Nephron progenitor cell (in vitro differentiated cells): ENCODE measurements at regions not wholly inside any gene's neighbourhood (a gene's known extent, or its start where the extent isn't known, plus 50 kb on each side); places are given as distances from the start of the nearest gene placed in this dataset.

Experiments
- DNase-seq: peaks from one replicate; pipeline ENCODE4 v3.0.0; 2021
- H3K27ac Mint-ChIP-seq: 2 replicates; pipeline ENCODE4 v1.8.0; 2021; ENCODE audit warnings: mild to moderate bottlenecking, moderate library complexity, mixed read lengths
- H3K27me3 Mint-ChIP-seq: 2 replicates; pipeline ENCODE4 v1.8.0; 2021; ENCODE audit warnings: mild to moderate bottlenecking, low read depth, mixed read lengths; ENCODE audit not compliant: poor library complexity
- H3K36me3 Mint-ChIP-seq: 2 replicates; pipeline ENCODE4 v1.8.0; 2021; ENCODE audit warnings: low read depth, mixed read lengths
- H3K4me1 Mint-ChIP-seq: 2 replicates; pipeline ENCODE4 v1.8.0; 2021; ENCODE audit warnings: mixed read lengths
- H3K4me3 Mint-ChIP-seq: 2 replicates; pipeline ENCODE4 v1.8.0; 2021; ENCODE audit warnings: mild to moderate bottlenecking, moderate library complexity, mixed read lengths
- H3K9me3 Mint-ChIP-seq: 2 replicates; pipeline ENCODE4 v1.8.0; 2021; ENCODE audit warnings: mild to moderate bottlenecking, moderate library complexity, mixed read lengths
- CTCF ChIP-seq: fragments of 200-600 bp; sonication (generic); IDR thresholded peaks from 2 replicates; pipeline ENCODE4 v1.5.0; 2021; ENCODE audit warnings: antibody characterized with exemption

DNA sequence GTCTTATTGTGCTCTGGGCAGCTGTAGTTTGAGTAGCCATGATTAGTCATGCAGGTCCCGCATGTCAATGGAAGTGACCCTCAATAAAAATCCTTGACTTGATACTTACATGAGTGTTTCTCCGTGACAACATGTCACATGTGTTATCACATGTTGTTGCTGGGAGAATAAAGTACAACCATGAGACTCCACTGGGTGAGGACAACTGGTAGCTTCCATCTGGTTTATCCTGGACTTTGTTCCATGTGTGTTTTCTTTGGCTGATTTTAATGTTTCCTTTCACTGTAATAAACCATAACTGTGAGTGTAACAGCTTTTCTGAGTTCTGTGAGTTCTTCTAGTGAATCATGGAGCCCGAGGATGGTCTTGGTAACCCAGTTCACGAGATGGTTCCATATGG lies 63.1 kb upstream of the NDN start:
- Mint-ChIP-seq H3K9me3 (peaks cover 60% of the 10 kb centered on the region), H3K4me1 (no peaks in the 10 kb centered on the region), H3K27me3 (peaks cover 3% of the 10 kb centered on the region), H3K27ac (no peak overlapping the region), H3K4me3 (no peak overlapping the region), H3K36me3 (no peaks in the 10 kb centered on the region)
- no peak for TF ChIP-seq CTCF
- DNase-seq = no peak

- Mint-ChIP-seq H3K36me3 (no peaks in the 10 kb centered on the region), H3K4me3 (no peak overlapping the region), H3K27ac (no peak overlapping the region), H3K9me3 (peaks cover 64% of the 10 kb centered on the region), H3K27me3 (peaks cover 3% of the 10 kb centered on the region), H3K4me1 (no peaks in the 10 kb centered on the region)
- TF ChIP-seq CTCF = no peak
- DNase-seq = no peak
Measured at GRCh38 chr15:23750776-23751175, 63.7 kb upstream of the NDN start.

GRCh38 chr15:23753248-23753647 lies 66.1 kb upstream of the NDN start:
- Mint-ChIP-seq H3K36me3 (no peaks in the 10 kb centered on the region), H3K27ac (no peak overlapping the region), H3K9me3 (peaks cover 66% of the 10 kb centered on the region), H3K4me3 (no peak overlapping the region), H3K4me1 (no peaks in the 10 kb centered on the region), H3K27me3 (no peaks in the 10 kb centered on the region)
- DNase-seq = no peak
- TF ChIP-seq CTCF = no peak

GRCh38 chr15:23758891-23759290 lies 71.8 kb upstream of the NDN start:
- Mint-ChIP-seq H3K36me3 (no peaks in the 10 kb centered on the region), H3K27ac (no peak overlapping the region), H3K9me3 (peaks cover 85% of the 10 kb centered on the region), H3K27me3 (peaks cover 4% of the 10 kb centered on the region), H3K4me1 (peaks cover 21% of the 10 kb centered on the region), H3K4me3 (no peak overlapping the region)
- no peak for DNase-seq
- no peak for TF ChIP-seq CTCF

DNA sequence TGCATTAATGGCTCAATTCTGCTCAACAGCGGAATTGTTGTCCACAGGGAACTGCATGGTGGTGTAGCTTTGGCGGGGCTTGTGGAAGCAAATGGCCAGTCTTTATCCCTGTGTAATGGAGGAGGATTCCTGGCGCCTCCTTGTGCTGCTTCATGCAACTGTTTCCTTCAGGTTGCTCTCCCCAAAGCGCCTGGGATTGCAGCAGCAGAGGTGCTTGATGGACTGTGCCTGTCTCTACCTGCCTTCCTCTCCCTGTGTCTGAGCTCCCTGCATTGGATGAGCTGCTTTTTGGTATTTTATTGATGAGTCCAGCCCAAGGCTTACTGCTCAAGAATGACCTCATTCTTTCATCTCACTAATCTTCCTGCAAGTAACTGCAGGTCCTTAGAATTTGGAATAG lies 72.9 kb upstream of the NDN start:
- H3K27me3 Mint-ChIP-seq = peaks cover 4% of the 10 kb centered on the region
- no peak for TF ChIP-seq CTCF
- peaks cover 5% of the 10 kb centered on the region for H3K36me3 Mint-ChIP-seq
- H3K27ac Mint-ChIP-seq = no peak overlapping the region
- H3K4me1 Mint-ChIP-seq = peaks cover 21% of the 10 kb centered on the region
- H3K4me3 Mint-ChIP-seq = no peak overlapping the region
- DNase-seq = no peak
- H3K9me3 Mint-ChIP-seq = peaks cover 87% of the 10 kb centered on the region

DNA sequence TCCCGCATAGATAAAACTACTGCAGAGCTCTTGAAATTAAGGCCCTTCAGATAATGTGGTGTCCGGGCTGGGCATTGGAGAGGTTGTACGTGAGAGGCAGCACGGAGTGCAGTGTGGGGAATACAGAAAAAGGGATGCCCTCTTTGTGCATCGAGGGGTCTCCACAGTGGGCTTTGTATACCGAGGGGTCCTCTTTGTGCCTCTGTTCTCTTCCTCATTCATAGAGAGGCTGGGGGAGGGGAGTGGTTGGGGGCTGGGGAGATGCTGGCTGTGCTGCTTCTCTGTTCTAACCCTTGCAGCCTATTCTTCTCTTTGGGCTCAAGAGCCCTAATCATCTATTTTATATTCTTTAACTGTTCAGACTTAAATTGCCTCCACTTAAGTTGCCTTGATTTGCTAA lies 74.3 kb upstream of the NDN start:
- H3K9me3 Mint-ChIP-seq = peaks cover 85% of the 10 kb centered on the region
- no peak overlapping the region for H3K4me3 Mint-ChIP-seq
- DNase-seq = no peak
- H3K27me3 Mint-ChIP-seq = peaks cover 4% of the 10 kb centered on the region
- no peak for TF ChIP-seq CTCF
- peaks cover 21% of the 10 kb centered on the region for H3K4me1 Mint-ChIP-seq
- H3K36me3 Mint-ChIP-seq = peaks cover 13% of the 10 kb centered on the region
- H3K27ac Mint-ChIP-seq = no peak overlapping the region
